GM23338 (cell line): ENCODE measurements at regions not wholly inside any gene's neighbourhood (a gene's known extent, or its start where the extent isn't known, plus 50 kb on each side); places are given as distances from the start of the nearest gene placed in this dataset.

ENCODE experiments used
- ATAC-seq: fragments of 200-7000 bp; cut with Tn5 transposase; 3 replicates; pipeline ENCODE4 v1.9.1; 2020
- DNase-seq: peaks from one replicate; pipeline ENCODE4 v3.0.0-alpha.2; 2015; ENCODE audit warnings: low spot score
- H2AFZ ChIP-seq: fragments of 200-600 bp; sonication (generic); 2 replicates; pipeline ENCODE4 v1.8.0; 2016; ENCODE audit warnings: antibody characterized with exemption, mild to moderate bottlenecking, moderate library complexity
- H3F3A ChIP-seq: fragments of 200-600 bp; sonication (generic); replicated peaks from 2 replicates; pipeline ENCODE4 v1.8.0; 2017; ENCODE audit warnings: antibody characterized with exemption, mixed run types, low read depth
- H3K27ac ChIP-seq: fragments of 200-600 bp; sonication (generic); 2 replicates; pipeline ENCODE4 v1.6.1; 2016; ENCODE audit warnings: low read depth
- H3K27me3 ChIP-seq: fragments of 200-600 bp; sonication (generic); 2 replicates; pipeline ENCODE4 v1.8.0; 2016; ENCODE audit warnings: mild to moderate bottlenecking, mixed run types, moderate library complexity; ENCODE audit not compliant: insufficient read depth
- H3K36me3 ChIP-seq: fragments of 200-600 bp; sonication (generic); 2 replicates; pipeline ENCODE4 v1.8.0; 2016; ENCODE audit warnings: mild to moderate bottlenecking; ENCODE audit not compliant: insufficient read depth
- H3K4me1 ChIP-seq: fragments of 200-600 bp; sonication (generic); 2 replicates; pipeline ENCODE4 v1.8.0; 2016; ENCODE audit warnings: mild to moderate bottlenecking, moderate library complexity; ENCODE audit not compliant: insufficient read depth
- H3K4me2 ChIP-seq: fragments of 200-600 bp; sonication (generic); 2 replicates; pipeline ENCODE4 v1.7.1; 2017; ENCODE audit warnings: mixed run types
- H3K4me3 ChIP-seq: fragments of 200-600 bp; sonication (generic); 2 replicates; pipeline ENCODE4 v1.6.1; 2016; ENCODE audit warnings: mixed run types
- H3K79me2 ChIP-seq: fragments of 200-600 bp; sonication (generic); replicated peaks from 2 replicates; pipeline ENCODE4 v1.8.0; 2017; ENCODE audit warnings: mild to moderate bottlenecking; ENCODE audit not compliant: insufficient read depth
- H3K9me2 ChIP-seq: fragments of 200-600 bp; sonication (generic); 2 replicates; pipeline ENCODE4 v1.8.0; 2017; ENCODE audit not compliant: insufficient read depth
- H4K20me1 ChIP-seq: fragments of 200-600 bp; sonication (generic); replicated peaks from 2 replicates; pipeline ENCODE4 v1.8.0; 2017; ENCODE audit warnings: mild to moderate bottlenecking; ENCODE audit not compliant: insufficient read depth
- H3K27ac Mint-ChIP-seq: 2 replicates; pipeline ENCODE4 v1.8.0; 2020; ENCODE audit warnings: inconsistent platforms, mild to moderate bottlenecking, moderate library complexity, mixed read lengths
- H3K27me3 Mint-ChIP-seq: 3 replicates; pipeline ENCODE4 v1.8.0; 2022; ENCODE audit warnings: low read depth, mild to moderate bottlenecking, moderate library complexity, mixed read lengths, inconsistent platforms; ENCODE audit not compliant: insufficient read depth, poor library complexity
- H3K36me3 Mint-ChIP-seq: 3 replicates; pipeline ENCODE4 v1.8.0; 2021; ENCODE audit warnings: low read depth, mild to moderate bottlenecking, inconsistent platforms, moderate library complexity, mixed read lengths
- H3K4me1 Mint-ChIP-seq: 3 replicates; pipeline ENCODE4 v1.8.0; 2020; ENCODE audit warnings: mild to moderate bottlenecking, inconsistent platforms, mixed read lengths
- H3K4me3 Mint-ChIP-seq: 3 replicates; pipeline ENCODE4 v1.8.0; 2021; ENCODE audit warnings: moderate library complexity, mild to moderate bottlenecking, inconsistent platforms, mixed read lengths
- H3K9me3 Mint-ChIP-seq: 3 replicates; pipeline ENCODE4 v1.8.0; 2020; ENCODE audit warnings: moderate library complexity, mild to moderate bottlenecking, inconsistent platforms, mixed read lengths
- EZH2 ChIP-seq: fragments of 200-600 bp; sonication (generic); IDR thresholded peaks from one replicate; pipeline ENCODE4 v1.8.0; 2017; ENCODE audit warnings: antibody characterized with exemption, mild to moderate bottlenecking, low read depth; ENCODE audit not compliant: unreplicated experiment
- JUNB ChIP-seq: IDR thresholded peaks from one replicate; pipeline ENCODE4 v1.6.1; 2016; ENCODE audit warnings: antibody characterized with exemption; ENCODE audit not compliant: unreplicated experiment
- POLR2AphosphoS5 ChIP-seq: IDR thresholded peaks from 2 replicates; pipeline ENCODE4 v1.6.1; 2016; ENCODE audit warnings: antibody characterized with exemption, low read depth
- ZNF331 ChIP-seq: fragments of 250-450 bp; sonication (Bioruptor Pico); IDR thresholded peaks from 2 replicates; pipeline ENCODE4 v1.5.0; 2020; ENCODE audit warnings: low read depth, mild to moderate bottlenecking, moderate library complexity
- TF ChIP-seq, protein P1 (sequence below): fragments of 250-450 bp; sonication (Bioruptor Pico); IDR thresholded peaks from 2 replicates; pipeline ENCODE4 v1.5.0; 2020; ENCODE audit warnings: mild to moderate bottlenecking, moderate library complexity
- TF ChIP-seq, protein P2 (sequence below): IDR thresholded peaks from one replicate; pipeline ENCODE4 v1.6.1; 2018; ENCODE audit warnings: antibody characterized with exemption; ENCODE audit not compliant: unreplicated experiment

DNA sequence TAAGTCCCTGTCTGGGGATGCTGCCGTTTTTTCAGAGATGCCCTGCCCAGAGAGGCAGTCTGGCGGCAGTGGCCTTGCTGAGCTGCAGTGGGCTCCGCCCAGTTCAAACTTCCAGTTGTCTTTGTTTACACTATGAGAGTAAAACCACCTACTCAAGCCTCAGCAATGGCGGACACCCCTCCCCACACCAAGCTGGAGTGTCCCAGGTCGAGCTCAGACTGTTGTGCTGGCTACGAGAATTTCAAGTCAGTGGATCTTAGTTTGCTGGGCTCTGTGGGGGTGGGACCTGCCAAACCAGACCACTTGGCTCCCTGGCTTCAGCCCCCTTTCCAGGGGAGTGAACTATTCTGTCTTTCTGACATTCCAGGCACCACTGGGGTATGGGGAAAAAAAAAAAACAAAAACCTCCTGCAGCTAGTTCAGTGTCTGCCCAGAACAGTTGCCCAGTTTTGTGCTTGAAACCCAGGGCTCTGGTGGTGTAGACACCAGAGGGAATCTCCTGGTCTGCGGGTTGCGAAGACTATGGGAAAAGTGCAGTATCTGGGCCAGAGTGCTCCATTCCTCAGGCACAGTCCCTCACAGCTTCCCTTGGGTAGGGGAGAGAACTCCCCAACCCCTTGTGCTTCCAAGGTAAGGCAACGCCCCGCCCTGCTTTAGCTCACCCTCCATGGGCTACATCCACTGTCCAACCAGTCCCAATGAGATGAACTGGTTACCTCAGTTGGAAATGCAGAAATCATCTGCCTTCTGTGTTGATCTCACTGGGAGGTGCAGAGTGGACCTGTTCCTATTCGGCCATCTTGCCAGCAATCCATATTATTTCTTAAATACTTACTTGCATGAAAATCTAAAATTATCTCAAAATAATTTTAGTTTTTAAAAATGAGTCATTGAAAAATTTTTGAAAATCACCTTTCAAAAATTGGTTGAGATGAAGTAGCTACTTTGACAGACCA is 338.0 kb downstream of the OSR1 start:
- Histone ChIP-seq H3K36me3 (no peaks in the 10 kb centered on the region), H3K79me2 (no peaks in the 10 kb centered on the region), H3F3A (no peaks in the 10 kb centered on the region), H3K27ac (no peak overlapping the region), H4K20me1 (no peaks in the 10 kb centered on the region), H3K4me3 (no peak overlapping the region), H3K4me2 (no peak overlapping the region), H2AFZ (no peak overlapping the region), H3K27me3 (no peaks in the 10 kb centered on the region), H3K9me2 (no peaks in the 10 kb centered on the region), H3K4me1 (no peaks in the 10 kb centered on the region)
- TF ChIP-seq ZNF331 (CRISPR knock-in tag) (no peak), EZH2 (no peak), POLR2AphosphoS5 (no peak), JUNB (no peak)
- TF ChIP-seq, protein P1, sequence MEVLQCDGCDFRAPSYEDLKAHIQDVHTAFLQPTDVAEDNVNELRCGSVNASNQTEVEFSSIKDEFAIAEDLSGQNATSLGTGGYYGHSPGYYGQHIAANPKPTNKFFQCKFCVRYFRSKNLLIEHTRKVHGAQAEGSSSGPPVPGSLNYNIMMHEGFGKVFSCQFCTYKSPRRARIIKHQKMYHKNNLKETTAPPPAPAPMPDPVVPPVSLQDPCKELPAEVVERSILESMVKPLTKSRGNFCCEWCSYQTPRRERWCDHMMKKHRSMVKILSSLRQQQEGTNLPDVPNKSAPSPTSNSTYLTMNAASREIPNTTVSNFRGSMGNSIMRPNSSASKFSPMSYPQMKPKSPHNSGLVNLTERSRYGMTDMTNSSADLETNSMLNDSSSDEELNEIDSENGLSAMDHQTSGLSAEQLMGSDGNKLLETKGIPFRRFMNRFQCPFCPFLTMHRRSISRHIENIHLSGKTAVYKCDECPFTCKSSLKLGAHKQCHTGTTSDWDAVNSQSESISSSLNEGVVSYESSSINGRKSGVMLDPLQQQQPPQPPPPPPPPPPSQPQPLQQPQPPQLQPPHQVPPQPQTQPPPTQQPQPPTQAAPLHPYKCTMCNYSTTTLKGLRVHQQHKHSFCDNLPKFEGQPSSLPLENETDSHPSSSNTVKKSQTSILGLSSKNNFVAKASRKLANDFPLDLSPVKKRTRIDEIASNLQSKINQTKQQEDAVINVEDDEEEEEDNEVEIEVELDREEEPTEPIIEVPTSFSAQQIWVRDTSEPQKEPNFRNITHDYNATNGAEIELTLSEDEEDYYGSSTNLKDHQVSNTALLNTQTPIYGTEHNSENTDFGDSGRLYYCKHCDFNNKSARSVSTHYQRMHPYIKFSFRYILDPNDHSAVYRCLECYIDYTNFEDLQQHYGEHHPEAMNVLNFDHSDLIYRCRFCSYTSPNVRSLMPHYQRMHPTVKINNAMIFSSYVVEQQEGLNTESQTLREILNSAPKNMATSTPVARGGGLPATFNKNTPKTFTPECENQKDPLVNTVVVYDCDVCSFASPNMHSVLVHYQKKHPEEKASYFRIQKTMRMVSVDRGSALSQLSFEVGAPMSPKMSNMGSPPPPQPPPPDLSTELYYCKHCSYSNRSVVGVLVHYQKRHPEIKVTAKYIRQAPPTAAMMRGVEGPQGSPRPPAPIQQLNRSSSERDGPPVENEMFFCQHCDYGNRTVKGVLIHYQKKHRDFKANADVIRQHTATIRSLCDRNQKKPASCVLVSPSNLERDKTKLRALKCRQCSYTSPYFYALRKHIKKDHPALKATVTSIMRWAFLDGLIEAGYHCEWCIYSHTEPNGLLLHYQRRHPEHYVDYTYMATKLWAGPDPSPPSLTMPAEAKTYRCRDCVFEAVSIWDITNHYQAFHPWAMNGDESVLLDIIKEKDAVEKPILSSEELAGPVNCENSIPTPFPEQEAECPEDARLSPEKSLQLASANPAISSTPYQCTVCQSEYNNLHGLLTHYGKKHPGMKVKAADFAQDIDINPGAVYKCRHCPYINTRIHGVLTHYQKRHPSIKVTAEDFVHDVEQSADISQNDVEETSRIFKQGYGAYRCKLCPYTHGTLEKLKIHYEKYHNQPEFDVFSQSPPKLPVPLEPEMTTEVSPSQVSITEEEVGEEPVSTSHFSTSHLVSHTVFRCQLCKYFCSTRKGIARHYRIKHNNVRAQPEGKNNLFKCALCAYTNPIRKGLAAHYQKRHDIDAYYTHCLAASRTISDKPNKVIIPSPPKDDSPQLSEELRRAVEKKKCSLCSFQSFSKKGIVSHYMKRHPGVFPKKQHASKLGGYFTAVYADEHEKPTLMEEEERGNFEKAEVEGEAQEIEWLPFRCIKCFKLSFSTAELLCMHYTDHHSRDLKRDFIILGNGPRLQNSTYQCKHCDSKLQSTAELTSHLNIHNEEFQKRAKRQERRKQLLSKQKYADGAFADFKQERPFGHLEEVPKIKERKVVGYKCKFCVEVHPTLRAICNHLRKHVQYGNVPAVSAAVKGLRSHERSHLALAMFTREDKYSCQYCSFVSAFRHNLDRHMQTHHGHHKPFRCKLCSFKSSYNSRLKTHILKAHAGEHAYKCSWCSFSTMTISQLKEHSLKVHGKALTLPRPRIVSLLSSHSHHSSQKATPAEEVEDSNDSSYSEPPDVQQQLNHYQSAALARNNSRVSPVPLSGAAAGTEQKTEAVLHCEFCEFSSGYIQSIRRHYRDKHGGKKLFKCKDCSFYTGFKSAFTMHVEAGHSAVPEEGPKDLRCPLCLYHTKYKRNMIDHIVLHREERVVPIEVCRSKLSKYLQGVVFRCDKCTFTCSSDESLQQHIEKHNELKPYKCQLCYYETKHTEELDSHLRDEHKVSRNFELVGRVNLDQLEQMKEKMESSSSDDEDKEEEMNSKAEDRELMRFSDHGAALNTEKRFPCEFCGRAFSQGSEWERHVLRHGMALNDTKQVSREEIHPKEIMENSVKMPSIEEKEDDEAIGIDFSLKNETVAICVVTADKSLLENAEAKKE (CRISPR knock-in tag), result no peak
- TF ChIP-seq, protein P2, sequence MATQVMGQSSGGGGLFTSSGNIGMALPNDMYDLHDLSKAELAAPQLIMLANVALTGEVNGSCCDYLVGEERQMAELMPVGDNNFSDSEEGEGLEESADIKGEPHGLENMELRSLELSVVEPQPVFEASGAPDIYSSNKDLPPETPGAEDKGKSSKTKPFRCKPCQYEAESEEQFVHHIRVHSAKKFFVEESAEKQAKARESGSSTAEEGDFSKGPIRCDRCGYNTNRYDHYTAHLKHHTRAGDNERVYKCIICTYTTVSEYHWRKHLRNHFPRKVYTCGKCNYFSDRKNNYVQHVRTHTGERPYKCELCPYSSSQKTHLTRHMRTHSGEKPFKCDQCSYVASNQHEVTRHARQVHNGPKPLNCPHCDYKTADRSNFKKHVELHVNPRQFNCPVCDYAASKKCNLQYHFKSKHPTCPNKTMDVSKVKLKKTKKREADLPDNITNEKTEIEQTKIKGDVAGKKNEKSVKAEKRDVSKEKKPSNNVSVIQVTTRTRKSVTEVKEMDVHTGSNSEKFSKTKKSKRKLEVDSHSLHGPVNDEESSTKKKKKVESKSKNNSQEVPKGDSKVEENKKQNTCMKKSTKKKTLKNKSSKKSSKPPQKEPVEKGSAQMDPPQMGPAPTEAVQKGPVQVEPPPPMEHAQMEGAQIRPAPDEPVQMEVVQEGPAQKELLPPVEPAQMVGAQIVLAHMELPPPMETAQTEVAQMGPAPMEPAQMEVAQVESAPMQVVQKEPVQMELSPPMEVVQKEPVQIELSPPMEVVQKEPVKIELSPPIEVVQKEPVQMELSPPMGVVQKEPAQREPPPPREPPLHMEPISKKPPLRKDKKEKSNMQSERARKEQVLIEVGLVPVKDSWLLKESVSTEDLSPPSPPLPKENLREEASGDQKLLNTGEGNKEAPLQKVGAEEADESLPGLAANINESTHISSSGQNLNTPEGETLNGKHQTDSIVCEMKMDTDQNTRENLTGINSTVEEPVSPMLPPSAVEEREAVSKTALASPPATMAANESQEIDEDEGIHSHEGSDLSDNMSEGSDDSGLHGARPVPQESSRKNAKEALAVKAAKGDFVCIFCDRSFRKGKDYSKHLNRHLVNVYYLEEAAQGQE, result no peak
- H3K9me3 Mint-ChIP-seq, result peaks cover 9% of the 10 kb centered on the region; the same call in 2 of the 3 replicates
- H3K27me3 Mint-ChIP-seq, result peaks cover 4% of the 10 kb centered on the region
- DNase-seq (no peak), ATAC-seq (no peak)
- H3K4me3 Mint-ChIP-seq, result no peak overlapping the region
- no peak overlapping the region for H3K27ac Mint-ChIP-seq
- 0 out of 3 replicates have a peak, but pooled peaks cover 2% of the 10 kb centered on the region for H3K4me1 Mint-ChIP-seq
- H3K36me3 Mint-ChIP-seq, result no peaks in the 10 kb centered on the region; the same call in 2 of the 3 replicates
